ENCODE measurements at regions not wholly inside any gene's neighbourhood (a gene's known extent, or its start where the extent isn't known, plus 50 kb on each side); places are given as distances from the start of the nearest gene placed in this dataset.

DNA sequence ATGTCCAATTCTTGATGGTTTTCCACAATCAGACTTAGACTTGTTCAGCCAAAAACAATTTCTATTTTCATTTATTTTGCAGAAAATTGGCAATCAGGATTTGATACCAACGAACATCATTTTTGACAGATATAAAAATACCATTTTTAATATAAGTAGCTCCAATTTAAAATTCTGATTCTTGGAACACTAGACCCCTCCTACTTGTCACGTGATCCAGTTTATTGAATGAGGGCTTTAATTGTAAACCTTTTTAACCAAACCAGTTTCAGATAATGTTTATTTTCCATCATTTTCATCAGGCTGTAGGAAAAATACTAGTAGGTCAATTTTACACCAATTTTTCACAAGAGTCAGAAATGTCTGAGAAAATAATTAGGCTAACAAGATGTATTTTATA lies 607.2 kb upstream of the RGS18 start:
- TF ChIP-seq CTCF (optimal IDR thresholded peaks at IDR 0.05 in 1 of 3, IDR thresholded peaks at IDR 0.05 in 1 of 3, conservative IDR thresholded peaks at IDR 0.05 in 1 of 3; ENCODE audit: extremely low read depth in 1 of 3, insufficient read depth in 2 of 3, low read length in 3 of 3) (no peak), EZH2 (IDR thresholded peaks at IDR 0.05; ENCODE audit: low read length) (no peak)

Data from keratinocyte (primary cell).